Suprapubic skin (tissue), 3 donors: ENCODE measurements at regions not wholly inside any gene's neighbourhood (a gene's known extent, or its start where the extent isn't known, plus 50 kb on each side); places are given as distances from the start of the nearest gene placed in this dataset.

Experiments
- POLR2A ChIP-seq, 2 donors: fragments of 450-650 bp; IDR thresholded peaks; one replicate each; pipeline ENCODE4 v1.6.1; 2017; ENCODE audit warnings: antibody characterized with exemption in 2 of 2, mild to moderate bottlenecking in 2 of 2, moderate library complexity in 2 of 2
- TF ChIP-seq, protein P1 (sequence below), 2 donors: fragments of 200-600 bp in 1 of 2; fragments of 450-650 bp in 1 of 2; sonication (generic) in 1 of 2; IDR thresholded peaks; one replicate each; pipeline ENCODE4 v1.5.1; 2016 to 2019; ENCODE audit warnings: antibody characterized with exemption in 2 of 2, mild to moderate bottlenecking in 1 of 2, moderate library complexity in 1 of 2

DNA sequence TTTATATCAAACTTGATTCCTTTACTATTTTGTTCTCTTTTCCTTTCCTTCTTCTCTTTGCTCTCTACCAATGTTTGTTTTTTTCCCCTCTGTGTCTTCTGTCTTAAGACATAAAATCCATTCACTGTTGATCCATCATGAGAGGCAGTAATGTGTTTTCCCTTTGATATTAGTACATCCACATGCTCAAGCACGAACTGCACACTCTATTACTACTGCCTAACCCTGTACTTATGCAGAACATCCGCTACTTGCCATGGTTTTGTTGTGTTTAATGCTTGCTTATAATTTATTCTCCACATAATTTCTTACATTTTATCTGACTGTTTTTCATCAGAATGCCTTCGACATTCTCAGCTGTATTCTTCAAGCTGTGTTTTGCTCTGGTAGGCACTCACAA is 159.0 kb upstream of the PCDH9 start:
- TF ChIP-seq, protein P1, sequence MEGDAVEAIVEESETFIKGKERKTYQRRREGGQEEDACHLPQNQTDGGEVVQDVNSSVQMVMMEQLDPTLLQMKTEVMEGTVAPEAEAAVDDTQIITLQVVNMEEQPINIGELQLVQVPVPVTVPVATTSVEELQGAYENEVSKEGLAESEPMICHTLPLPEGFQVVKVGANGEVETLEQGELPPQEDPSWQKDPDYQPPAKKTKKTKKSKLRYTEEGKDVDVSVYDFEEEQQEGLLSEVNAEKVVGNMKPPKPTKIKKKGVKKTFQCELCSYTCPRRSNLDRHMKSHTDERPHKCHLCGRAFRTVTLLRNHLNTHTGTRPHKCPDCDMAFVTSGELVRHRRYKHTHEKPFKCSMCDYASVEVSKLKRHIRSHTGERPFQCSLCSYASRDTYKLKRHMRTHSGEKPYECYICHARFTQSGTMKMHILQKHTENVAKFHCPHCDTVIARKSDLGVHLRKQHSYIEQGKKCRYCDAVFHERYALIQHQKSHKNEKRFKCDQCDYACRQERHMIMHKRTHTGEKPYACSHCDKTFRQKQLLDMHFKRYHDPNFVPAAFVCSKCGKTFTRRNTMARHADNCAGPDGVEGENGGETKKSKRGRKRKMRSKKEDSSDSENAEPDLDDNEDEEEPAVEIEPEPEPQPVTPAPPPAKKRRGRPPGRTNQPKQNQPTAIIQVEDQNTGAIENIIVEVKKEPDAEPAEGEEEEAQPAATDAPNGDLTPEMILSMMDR (IDR thresholded peaks at IDR 0.05) = no peak
- TF ChIP-seq POLR2A (IDR thresholded peaks at IDR 0.05) = no peak
